B cell (primary cell): ENCODE measurements at regions not wholly inside any gene's neighbourhood (a gene's known extent, or its start where the extent isn't known, plus 50 kb on each side); places are given as distances from the start of the nearest gene placed in this dataset.

Source experiments
- EZH2 ChIP-seq: IDR thresholded peaks from 2 replicates; pipeline ENCODE4 v1.6.1; 2012; ENCODE audit warnings: borderline replicate concordance, low read depth, mild to moderate bottlenecking, moderate library complexity, low read length; ENCODE audit not compliant: insufficient read depth, poor library complexity, severe bottlenecking
- TF ChIP-seq, protein P1 (sequence below): fragments of 200-600 bp; IDR thresholded peaks from one replicate; pipeline ENCODE4 v1.8.0; 2022; ENCODE audit warnings: antibody characterized with exemption, mild to moderate bottlenecking

- TF ChIP-seq, protein P1, sequence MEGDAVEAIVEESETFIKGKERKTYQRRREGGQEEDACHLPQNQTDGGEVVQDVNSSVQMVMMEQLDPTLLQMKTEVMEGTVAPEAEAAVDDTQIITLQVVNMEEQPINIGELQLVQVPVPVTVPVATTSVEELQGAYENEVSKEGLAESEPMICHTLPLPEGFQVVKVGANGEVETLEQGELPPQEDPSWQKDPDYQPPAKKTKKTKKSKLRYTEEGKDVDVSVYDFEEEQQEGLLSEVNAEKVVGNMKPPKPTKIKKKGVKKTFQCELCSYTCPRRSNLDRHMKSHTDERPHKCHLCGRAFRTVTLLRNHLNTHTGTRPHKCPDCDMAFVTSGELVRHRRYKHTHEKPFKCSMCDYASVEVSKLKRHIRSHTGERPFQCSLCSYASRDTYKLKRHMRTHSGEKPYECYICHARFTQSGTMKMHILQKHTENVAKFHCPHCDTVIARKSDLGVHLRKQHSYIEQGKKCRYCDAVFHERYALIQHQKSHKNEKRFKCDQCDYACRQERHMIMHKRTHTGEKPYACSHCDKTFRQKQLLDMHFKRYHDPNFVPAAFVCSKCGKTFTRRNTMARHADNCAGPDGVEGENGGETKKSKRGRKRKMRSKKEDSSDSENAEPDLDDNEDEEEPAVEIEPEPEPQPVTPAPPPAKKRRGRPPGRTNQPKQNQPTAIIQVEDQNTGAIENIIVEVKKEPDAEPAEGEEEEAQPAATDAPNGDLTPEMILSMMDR = no peak
- no peak for TF ChIP-seq EZH2
Measured at GRCh38 chr10:60465801-60466200, 76.1 kb upstream of the ANK3 start.
